DMS114 treated with DMSO at 0.1 percent for 48 hours (cell line): ENCODE measurements at regions not wholly inside any gene's neighbourhood (a gene's known extent, or its start where the extent isn't known, plus 50 kb on each side); places are given as distances from the start of the nearest gene placed in this dataset.
"Not testable (repeated sequence)": the region's sequence is repeated elsewhere in the genome, so short reads cannot be mapped to it uniquely, and the experiment has no call there.

Experiments used
- DNase-seq: peaks from one replicate; lab custom pipeline; 2025; ENCODE audit not compliant: unreplicated experiment; lab: John Stamatoyannopoulos, UW

DNA sequence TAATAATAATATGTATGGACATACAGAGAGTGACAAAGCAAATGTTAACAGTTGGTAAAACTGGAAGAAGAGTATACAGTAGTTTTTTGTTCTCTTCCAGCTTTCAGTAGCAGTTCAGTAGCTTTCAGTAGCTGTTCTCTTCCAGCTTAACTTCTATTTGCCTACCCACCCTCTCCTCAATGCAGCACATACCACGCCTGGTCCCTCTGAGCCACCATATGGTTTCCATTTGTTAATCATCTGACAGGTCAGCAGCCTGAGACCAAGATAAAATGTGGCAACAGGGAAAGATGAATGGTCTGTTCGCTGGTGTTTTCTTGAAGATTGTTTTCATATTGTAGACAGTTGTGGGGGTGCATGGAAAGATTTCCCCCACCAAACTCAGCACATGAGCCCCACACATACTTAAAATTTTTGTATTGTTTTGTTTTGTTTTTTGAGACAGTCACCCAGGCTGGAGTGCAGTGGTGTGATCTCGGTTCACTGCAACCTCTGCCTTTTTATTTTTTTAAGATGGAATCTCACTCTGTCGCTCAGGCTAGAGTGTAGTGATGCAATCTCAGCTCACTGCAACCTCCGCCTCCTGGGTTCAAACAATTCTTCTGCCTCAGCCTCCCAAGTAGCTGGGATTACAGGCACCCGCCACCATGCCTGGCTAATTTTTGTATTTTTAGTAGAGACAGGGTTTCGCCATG is 56.8 kb downstream of the ATP6V0E2 start:
- not testable (repeated sequence) for DNase-seq

DNA sequence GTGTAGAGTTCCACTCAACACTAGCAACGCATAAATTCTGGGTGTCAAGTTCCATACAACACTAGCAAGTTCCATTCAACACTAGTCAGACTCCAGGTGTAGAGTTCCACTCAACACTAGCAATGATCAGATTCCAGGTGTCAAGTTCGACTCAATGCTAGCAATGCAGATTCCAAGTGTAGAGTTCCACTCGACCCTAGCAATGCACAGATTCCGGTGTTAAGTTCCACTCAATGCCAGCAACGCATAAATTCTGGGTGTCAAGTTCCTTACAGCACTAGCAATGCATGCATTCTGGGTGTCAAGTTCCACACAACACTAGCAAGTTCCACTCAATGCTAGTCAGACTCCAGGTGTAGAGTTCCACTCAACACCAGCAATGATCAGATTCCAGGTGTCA is 60.0 kb downstream of the ATP6V0E2 start:
- not testable (repeated sequence) for DNase-seq

DNA sequence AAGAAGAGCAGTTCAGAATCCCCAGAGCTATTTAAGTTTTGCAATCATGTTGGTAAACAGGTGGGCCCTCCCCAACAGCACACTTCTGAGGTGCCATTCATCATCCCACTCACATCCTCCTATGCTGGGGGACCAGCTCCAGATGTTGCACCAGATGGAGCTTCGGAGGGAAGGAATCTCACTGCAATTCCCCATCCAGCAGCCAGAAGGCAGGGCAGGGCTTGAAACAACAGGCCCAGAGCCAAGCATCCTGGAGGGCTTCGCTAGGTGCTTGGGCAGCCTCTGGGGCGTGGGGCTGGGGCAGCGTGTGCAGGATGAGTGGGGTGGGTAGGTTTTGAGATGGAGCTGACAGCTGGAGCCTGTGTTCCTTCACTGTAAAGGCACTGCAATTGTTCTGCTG is 73.6 kb downstream of the ATP6V0E2 start:
- not testable (repeated sequence) for DNase-seq

DNA sequence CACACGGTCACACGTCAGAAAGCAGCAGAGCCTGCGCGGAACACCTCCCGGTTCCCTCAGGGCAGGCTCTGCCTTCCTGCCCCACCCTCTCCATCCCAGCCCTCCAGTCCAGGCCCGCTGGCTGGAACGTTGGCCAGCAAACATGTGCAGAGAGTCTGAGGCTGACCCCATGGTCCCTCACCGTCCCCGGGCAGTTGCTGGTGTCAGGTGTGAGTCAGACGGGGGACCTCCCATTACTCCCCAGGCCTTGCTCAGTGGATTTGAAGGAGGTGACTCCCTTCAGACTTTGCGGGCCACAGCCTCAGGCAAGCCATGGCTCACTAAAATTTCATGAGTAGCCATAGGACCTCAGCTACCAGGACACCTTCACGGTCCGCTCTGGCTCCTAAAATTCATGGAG is 74.7 kb downstream of the ATP6V0E2 start:
- DNase-seq = not testable (repeated sequence)

DNA sequence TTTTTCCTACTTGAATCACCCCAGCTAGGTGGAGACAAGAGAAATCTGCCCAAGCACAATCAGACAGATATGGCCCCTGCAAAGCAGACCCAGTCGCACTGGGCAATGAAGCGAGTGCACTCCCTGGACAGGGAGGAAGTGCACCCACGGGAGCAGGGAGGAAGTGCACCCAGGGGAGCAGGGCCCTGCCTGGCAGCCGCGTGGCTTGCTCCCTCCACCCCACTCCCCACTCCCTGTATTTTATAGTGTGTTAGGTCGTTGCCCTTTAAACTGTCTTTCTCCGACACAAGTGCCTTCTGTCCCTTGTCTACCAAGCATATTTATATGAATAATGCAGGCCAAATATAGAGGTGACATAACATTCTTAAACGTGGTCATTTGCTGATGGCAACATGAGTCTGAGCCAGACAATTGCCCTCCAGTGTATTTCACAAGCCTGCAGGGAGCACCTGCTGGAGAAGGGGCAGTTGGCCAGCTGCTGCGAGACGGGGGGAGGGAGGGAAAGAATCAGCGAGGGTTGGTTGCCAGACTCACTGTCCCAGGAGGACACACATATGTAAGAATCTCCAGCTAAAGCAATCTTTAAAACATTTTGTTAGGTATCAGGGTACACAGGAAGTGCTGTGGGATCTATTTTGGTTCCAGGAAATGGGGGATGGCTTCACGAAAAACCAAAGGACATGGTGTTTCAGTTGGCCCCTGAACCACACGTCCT is 76.3 kb downstream of the ATP6V0E2 start:
- not testable (repeated sequence) for DNase-seq

DNA sequence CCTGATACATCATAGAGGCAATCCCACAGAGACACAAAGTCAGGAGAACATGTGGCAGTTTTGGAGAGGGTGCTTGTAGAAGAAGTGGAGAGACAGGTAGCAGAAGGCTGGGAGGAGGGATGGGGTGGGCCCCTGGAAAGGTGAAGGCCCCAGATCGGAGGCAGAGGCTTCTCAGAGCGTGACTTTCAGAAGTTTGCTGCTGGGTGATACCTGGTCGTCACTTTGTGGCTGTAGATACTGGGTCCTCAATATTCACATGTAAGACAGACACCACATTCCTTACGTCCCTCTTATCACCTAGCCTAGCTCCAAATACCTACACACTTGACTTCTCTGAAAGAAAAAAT is 76.8 kb downstream of the ATP6V0E2 start:
- DNase-seq = not testable (repeated sequence)

DNA sequence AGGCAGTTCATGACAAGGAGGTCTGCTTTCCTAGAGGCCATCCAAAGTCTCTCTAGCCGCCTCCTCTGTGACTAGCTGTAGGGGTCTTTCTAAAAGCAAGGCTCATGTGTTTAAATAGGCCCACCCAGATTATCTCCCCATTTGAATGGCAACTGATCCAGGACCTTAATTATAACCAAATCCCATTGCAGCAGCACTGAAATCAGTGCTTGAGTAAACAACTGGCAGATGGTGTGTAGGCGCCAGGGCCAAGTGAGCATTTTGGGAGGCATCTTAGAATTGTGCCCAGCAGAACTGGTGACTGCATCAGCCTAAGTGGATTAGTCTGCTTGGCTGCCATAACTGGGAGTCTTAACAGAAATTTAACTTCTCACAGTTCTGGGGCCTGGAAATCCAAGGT is 77.8 kb downstream of the ATP6V0E2 start:
- DNase-seq = not testable (repeated sequence)

DNA sequence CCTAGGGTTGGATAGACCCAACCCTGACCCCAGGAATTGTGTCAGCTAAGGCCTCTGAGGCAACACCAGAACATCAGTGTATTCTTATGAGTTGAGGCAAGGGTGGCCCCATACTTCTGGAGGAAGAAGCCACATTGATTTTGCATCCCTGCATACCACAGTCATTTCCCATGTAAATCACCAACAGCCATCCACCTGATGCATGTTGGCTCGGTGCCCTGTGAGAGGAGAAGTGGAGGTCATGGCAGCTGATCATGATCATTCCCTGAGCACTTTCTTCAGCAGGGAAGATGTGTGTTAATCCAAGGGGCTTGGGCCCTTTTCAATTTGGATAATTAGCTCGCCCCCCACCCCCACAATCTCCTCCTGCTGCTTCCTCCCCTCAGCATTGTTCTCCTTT is 85.1 kb downstream of the ATP6V0E2 start:
- DNase-seq = not testable (repeated sequence)

DNA sequence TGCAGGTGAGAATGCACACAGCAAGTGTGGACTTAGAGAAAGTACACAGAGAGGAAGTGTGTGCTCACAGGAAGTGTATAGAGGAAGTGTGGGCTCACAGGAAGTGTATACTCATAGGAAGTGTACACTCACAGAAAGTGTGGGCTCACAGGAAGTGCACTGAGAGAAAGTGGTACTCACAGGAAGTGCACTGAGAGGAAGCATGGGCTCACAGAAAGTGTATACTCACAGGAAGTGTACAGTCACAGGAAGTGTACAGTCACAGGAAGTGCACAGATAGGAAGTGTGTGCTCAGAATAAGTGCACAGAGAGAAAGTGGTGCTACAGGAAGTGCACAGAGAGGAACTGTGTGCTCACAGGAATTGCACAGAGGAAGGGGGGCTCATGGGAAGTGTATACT is 87.1 kb downstream of the ATP6V0E2 start:
- not testable (repeated sequence) for DNase-seq

DNA sequence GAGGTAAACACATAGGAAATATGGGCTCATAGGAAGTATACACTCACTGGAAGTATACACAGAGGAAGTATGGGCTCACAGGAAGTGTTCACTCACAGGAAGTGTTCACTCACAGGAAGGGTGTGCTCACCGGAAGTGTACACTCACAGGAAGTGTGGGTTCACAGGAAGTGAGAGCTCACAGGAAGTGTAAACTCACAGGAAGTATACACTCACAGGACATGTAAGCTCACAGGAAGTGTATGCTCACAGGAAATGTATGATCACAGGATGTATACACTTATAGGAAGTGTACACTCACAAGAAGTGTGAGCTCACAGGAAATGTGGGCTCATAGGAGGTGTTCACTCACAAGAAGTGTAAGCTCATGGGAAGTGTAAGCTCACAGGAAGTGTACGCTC is 88.1 kb downstream of the ATP6V0E2 start:
- not testable (repeated sequence) for DNase-seq

DNA sequence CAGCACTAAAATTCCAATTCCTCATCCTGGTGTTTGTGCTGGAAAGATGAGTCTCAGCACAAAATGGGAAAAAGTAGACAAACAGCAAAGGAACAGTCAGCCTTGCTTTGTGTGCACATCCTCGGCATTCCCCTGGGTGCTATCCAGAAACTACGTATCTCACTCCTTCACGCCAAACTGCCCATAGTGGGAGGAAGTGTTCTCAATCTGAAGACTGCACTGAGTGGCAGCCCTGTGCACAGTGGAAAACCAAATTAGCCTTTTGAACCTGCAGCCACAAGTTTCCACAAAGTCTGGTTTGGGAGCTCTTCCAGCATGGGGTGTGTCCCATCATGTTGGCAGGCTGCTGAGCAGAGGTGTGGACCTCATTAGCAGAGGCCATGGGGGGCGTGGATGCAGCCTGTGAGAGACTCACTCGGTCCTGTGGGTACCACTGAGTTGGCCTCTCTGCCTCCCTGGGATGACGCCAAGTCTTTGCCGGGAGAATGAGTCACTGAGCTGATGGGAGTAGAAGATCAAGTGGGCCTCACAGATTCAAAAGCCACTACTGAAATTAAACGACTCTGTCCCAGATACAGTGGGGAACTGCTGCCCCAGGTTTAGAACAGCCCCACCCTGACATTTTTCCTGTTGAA is 89.0 kb downstream of the ATP6V0E2 start:
- DNase-seq = not testable (repeated sequence)

DNA sequence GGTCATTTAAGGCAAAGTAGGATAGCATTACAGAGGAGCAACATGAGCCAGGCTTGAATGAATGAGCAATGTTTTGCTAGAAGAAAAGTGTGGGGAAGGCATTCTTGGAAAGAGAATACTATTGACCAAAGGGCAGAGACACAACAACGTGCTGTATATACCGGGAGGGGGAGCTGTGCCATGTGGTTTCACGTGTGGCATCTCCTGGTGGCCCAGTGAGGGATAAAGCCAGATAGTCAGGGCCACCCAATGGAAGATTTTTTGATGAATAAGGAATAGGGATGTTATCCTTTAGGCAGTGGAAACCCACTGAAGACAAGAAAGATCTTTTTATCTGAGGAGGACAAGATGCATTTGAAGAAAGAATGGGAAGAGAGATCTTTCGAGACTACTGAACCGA is 90.2 kb downstream of the ATP6V0E2 start:
- not testable (repeated sequence) for DNase-seq

DNA sequence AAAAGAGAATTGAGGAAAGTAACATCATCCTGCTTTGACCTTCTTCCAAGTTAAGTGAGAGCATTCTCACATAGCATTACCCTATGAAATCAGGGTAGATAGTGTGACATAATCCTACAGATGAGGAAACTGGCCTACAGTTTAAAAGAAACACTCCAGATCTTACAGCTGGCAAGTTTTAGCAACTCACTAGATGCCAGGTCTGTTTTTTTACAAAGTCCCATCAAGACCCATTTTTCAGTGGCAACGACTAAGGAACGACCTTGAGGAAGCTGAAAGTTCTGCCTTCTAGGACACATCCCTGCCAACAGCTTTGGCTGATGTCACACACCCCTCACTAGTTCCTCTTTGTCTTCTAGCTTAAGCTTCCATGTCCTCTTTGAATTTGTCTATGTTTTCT is 92.7 kb downstream of the ATP6V0E2 start:
- DNase-seq = not testable (repeated sequence)

DNA sequence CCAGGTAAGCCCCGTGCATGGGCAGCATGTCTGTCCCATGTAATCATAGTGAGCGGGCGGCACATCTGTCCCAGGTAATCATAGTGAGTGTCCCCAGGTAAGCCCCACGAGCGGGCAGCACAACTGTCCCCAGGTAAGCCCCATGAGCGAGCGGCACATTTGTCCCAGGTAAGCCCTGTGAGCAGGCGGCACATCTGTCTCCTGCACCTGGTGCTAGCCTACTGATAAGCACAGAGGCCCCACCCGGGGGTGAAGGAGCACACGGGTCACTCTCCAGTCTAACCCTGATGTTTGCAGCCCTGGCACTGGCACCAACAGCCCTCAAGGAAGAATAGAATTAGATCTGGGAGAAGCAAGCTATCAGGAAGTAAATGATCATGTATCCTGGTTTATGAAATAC is 99.2 kb downstream of the ATP6V0E2 start:
- not testable (repeated sequence) for DNase-seq

DNA sequence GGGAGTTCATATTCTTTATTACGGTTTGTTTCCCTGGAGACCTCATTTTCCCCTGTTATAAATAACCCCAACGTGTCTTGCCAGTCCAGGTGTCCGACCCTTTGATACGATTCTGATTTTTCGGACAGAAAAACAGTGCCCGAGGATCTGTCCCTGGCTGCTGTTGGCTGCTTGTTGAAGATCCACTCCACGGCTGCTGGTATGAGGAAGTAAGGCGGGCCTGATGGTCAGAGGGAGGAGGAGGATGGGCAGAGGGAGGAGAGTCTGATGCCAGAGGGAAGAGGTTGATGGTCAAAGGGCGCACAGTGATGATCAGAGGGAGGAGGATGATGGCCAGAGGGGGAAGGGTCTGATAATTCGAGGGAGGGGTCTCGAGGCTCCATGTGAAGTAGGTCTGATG is 99.9 kb downstream of the ATP6V0E2 start:
- DNase-seq = not testable (repeated sequence)

DNA sequence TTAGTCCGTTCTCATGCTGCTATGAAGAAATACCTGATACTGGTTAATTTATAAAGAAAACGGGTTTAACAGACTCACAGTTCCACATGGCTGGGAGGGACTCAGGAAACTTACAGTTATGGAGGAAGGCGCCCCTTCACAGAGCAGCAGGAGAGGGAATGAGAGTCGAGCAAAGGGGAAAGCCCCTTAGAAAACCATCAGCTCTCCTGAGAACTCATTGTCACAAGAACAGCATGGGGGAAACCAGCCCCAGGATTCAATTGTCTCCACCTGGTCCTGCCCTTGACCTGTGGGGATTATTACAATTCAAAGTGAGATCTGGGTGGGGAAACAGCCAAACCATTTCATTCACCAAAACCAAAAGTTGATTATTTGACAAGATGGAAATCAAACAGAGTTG is 101.8 kb downstream of the ATP6V0E2 start:
- DNase-seq = not testable (repeated sequence)

DNA sequence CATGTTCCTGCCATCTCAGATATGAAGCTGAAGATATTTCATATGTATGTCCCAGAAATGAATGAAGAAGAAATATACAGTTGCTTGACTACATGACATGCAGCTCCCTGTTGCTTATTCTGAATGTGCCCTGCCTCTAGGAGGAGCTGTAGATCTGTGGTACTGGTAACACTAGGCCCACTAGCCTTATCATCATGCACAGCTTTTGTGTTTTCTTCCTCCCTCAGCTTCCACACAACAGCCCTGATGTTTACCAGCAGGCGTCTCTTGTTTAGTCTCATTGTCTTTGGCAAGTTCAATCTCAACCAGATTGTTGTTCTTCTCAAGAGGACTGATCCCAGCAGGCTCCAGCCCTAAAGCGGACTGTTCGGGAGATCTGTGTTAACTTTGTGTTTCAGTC is 104.8 kb downstream of the ATP6V0E2 start:
- not testable (repeated sequence) for DNase-seq

DNA sequence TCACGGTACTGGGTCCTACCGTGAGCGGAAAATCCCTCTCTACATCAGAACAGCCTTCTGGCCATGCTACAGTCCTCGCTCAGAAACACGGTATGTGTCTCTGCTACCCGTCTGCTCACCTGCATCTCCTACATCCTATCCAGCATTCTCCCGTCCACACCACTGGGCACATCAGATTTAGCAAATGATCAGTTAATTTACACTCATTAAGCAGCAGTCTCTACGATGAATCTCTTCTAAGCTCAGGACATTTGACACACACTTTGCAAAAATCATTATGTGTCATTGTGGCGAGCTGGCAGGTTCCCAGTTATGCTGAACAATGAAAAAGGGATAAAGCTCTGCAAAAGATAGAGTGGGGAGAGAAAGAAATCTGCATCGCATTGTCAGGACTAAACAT is 105.2 kb downstream of the ATP6V0E2 start:
- DNase-seq = not testable (repeated sequence)

DNA sequence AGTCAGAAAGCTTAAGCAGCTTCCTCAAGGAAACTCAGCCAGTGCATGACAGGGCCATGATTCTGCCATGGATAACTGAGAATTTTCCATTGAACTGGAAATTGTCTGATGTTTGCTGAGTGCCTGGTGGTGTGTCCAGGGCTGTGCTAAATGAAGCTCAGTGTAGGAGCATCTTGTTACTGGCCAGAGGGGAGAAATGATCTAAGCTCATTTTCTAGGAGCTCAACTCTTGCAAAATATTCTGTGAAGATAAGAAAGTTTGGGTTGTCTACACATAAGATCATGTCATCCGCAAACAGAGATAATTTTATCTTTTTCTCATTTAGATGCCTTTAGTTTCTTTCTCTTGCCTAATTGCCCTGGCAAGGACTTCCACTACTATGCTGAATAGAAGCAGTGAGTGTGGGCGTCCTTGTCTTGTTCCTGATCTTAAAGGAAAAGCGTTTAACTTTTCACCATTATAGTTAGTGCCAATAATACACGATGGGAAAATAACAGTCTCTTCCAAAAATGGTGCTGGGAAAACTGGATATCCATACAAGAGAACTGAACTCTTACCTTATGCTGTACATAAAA is 108.9 kb downstream of the ATP6V0E2 start:
- not testable (repeated sequence) for DNase-seq

DNA sequence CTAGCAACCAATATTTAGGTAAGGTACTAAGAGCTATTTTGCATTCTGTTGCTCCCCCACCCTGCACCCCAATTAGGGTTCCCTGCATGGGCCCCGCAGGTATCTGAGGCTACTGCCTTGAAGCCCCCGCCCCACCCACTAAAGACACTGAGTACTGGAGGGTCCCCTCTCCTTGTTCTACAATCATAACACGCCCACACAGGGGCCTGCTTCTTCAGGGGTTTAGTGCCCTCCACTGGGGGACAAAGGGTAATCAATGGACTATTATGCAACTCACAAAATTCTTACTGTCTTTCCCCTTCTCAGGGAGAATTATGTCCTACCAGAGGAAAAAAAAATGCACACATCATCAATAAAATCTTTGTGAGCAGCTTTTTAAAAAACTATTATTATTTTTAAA is 113.1 kb downstream of the ATP6V0E2 start:
- not testable (repeated sequence) for DNase-seq

DNA sequence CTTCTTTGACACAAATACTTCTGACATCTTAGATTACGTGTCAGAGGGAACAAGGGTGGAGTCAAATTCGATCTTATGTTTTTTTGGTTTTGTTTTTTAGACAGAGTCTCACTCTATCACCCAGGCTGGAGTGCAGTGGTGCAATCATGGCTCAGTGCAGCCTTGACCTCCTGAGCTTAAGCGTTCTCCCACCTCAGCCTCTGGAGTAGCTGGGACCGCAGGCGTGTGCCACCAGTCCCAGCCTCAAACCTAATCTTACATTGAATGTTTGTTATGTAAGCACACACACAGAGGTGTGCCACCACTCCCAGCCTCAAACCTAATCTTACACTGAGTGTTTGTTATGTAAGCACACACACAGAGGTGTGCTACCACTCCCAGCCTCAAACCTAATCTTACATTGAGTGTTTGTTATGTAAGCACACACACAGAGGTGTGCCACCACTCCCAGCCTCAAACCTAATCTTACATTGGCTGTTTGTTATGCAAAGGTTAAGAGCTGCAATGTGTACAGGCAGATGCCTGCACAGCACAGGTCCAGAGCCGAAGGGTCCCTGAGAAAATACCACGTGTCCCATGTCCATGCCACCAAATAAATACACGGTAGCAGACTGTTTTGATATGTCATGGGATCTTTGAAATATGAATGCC is 118.0 kb downstream of the ATP6V0E2 start:
- not testable (repeated sequence) for DNase-seq
